SKM-1 treated with dmso at 0.1 percent for 144 hours (cell line): ENCODE measurements at regions not wholly inside any gene's neighbourhood (a gene's known extent, or its start where the extent isn't known, plus 50 kb on each side); places are given as distances from the start of the nearest gene placed in this dataset.
"Not testable (repeated sequence)": the region's sequence is repeated elsewhere in the genome, so short reads cannot be mapped to it uniquely, and the experiment has no call there.

Experiments used
- DNase-seq: peaks from one replicate; lab custom pipeline; 2025; ENCODE audit not compliant: unreplicated experiment; lab: John Stamatoyannopoulos, UW

DNA sequence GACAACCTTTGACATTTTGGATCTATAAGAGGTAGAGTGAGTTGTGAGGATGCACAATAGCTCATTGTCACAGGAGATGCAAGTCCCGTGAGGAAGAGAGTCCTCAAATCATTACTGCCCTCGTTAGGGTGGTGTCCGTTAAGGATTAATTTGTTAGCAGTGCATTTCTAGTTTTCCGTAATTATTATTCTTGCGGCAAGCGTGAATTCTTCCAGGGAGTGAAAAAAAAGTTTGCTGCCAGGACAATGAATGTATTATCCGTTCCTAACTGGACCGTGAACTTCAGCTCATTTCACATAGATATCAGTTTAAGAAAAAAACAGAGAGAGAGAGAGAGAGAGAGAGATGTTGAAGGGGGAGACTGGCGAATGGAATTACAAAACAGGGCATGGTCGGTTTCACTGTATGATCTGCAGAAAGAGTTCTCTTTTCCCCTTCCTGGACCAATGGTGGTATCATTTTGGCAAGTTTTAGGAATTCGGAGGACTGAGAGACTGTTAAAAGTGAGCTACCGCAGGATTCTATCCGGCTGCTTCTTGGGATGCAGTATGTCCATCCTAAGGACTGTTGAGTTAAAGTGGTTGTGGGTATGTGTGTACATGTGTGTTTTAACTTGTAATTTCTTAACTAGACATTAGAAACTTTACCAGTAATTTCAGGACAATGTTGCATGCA, 216.0 kb upstream of the NFIA start:
- DNase-seq = no peak

- no peak for DNase-seq
Observed at GRCh38 chr1:60865166-60865565, 217.2 kb upstream of the NFIA start.

GRCh38 chr1:60864722-60865121, 217.6 kb upstream of the NFIA start:
- no peak for DNase-seq

DNA sequence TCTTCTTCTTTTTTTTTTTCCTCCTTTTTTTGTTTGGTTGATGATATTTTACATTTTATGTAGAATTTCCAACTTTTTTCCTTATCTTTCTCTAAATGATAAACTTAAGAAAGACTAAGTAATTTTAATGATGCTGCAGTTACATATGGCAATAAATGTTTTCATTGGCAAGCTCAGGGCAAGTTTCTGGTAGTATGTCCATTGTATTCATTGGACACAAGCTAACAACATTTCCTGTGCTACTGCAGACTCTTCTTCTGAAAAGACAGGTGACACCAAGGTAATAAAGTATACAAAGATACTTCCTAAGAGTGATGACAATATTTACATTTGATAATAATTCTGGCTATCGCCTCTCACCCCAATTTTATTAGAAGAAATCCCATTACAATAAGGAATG, 219.2 kb upstream of the NFIA start:
- DNase-seq = no peak

DNA sequence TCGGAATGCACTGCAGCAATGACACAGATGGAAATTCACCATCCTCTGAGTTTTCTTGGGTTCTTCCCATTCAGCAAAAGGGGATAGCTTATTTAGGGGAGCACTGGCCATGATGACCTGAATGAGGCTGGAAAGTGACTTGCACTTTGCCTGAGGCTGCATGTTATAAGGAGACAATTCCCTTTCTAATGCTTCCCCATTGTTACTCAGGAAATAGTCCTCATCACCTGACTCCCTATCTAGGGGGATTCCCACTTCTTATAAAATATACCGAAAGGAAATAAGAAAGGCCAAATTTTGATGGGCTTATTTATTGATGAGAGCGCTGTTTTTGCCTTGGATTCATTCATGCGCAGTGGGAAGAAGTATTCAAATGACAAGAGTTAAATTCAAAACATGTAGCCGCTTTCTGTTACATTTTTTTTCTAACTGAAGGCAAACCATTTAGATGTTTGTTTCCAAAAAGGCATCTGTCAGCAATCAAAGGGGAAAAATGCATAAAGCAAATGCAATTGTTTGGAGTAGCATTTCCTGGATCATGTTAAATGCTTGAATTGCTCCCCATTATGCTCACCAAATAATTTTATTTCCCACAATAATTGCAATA, 220.3 kb upstream of the NFIA start:
- no peak for DNase-seq

DNA sequence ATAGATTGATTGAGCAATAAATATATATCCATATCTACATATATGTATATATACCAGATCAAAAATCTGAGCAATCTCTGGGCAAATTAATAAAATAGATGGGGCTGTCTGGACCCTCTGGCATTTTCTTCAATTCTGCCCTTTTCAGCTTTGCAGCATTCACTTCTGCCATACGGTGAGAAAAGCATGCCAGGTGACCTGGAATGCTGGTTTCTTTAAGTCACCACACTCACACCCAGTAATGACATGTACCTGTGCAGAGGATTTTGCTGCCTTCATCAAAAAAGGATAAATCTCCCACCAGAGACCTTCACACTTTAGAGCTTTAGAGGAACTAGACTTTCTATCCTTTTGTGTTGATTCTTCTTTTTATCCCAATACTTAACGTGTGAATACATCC, 223.2 kb upstream of the NFIA start:
- DNase-seq = no peak

DNA sequence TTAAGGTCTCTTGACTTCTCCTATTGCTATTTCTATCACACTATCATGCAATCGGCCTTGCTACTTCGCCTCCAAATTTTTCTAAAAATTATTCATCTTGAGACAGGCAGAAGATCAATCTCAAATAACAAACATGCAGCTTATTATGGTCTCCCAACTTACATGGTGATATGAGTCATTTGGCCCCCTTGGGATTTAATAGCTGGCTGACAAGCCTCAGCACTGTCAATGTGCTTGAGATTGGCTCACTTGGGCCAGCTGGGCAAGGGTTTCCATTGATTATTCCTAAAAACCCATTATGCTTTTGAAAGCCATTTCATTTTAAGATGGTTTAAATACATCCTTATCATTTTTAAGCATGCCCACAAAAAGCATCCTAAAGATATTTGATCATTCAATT, 224.5 kb upstream of the NFIA start:
- no peak for DNase-seq

- DNase-seq = no peak
Observed at GRCh38 chr1:60850084-60850483, 232.3 kb upstream of the NFIA start.

DNA sequence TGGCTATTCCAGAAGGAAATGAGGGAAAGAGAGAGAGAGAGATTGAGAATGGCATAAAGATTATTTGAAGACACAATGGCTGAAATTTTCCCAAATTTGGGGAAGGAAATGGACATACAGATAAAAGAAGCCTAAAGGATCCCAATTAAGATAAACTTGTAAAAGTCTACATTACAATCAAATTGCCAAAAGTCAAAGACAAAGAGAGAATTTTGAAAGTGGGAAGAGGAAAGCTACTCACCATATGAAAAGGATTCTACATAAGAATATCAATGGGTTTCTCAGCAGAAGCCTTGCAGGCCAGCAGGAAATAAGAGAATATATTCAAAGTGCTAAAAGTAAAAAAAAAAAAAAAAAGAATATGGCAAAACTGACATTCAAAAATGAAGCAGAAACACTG, 233.0 kb upstream of the NFIA start:
- no peak for DNase-seq

- DNase-seq = peak; percentile 62
Observed at GRCh38 chr1:60848583-60849188, 233.7 kb upstream of the NFIA start.

- no peak for DNase-seq
Observed at GRCh38 chr1:60847855-60848582, 234.3 kb upstream of the NFIA start.

GRCh38 chr1:60847391-60847790, 235.0 kb upstream of the NFIA start:
- no peak for DNase-seq

DNA sequence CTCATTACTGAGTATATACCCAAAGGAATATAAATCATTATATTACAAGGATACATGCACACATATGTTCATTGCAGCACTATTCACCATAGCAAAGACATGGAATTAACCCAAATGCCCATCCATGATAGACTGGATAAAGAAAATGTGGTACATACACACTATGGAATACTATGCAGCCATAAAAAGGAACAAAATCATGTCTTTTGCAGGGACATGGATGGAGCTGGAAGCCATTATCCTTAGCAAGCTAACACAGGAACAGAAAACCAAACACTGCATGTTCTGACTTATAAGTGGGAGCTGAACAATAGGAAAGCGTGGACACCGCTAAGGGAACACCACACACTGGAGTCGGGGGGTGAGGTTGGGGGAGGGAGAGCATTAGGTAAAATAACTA, 236.7 kb upstream of the NFIA start:
- DNase-seq = not testable (repeated sequence)

- no peak for DNase-seq
Observed at GRCh38 chr1:60842304-60842703, 240.1 kb upstream of the NFIA start.

DNA sequence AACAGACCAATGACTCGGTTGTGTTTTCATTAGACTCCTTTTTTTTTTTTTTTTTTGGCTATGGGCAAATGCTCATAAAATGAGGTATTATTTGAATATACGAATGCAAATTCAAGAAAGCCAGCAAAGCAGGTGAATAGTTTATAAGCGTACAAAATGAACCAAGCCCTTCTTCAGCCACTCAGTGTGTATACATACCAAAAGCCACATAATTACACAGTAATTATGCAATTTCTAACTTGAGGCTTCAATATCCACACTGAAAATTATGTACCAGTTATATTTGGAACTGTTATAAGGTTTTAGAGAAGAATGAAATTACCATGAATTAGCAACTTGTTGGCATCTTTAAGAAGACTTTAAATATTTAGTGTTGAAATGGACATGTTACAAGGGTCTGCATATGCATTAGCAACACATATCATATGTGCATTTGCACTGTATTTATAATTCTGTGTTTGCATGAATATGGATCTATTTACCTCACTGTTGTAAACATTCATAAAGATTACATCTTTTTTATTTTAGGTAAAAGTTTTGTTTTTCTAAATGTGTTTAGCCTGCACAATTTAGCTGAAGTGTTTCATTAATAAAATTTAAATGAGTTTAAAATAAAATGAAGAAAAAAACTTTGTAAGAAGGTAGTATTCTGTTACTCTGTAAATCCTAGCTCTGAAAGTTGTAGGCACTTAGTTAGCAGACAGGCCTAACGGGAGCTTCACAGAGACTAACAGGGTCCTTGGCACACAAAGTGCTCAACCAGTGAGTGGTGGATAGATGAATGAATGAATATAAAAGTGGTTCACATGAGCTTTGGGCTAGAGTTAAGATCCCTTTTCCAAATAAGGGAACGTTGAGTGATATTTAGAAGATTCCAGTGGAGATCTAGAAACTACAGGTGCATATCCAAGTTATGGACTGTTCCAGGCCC, 241.0 kb upstream of the NFIA start:
- DNase-seq = no peak

DNA sequence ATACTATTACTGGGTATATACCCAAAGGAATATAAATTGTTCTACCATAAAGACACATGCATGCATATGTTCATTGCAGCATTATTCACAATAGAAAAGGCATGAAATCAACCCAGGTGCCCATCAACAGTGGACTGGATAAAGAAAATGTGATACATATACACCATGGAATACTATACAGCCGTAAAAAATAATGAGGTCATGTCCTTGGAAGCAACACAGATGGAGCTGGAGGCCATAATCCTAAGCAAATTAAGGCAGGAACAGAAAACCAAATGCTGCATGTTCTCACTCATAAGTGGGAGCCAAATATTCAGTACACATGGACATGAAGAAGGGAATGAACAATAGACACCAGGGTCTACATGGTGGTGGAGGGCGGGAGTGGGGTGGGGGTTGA, 241.9 kb upstream of the NFIA start:
- DNase-seq = not testable (repeated sequence)

GRCh38 chr1:60835649-60836048, 246.7 kb upstream of the NFIA start:
- no peak for DNase-seq

DNA sequence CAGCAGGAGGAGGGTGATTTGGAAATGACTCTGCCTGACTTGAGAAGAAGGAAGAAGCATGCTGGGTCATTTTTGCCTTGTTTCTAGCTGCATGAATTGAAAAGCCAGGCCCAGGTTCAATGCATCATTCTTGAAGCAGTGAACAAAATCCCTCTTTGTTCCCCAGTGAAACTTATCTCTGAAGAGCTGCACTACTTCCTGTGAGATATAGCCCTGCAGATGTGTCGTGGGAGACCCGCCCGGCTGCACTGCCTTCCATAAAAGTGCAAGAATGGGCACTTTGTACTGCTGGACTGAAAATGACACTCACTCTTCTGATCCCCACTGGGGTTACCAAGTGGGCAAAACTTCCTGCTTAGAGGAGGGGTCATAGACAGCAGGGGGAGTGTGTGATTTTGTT, 249.2 kb upstream of the NFIA start:
- no peak for DNase-seq

GRCh38 chr1:60832367-60832766, 250.0 kb upstream of the NFIA start:
- no peak for DNase-seq

GRCh38 chr1:60831780-60832179, 250.6 kb upstream of the NFIA start:
- DNase-seq = no peak

GRCh38 chr1:60828944-60829343, 253.4 kb upstream of the NFIA start:
- no peak for DNase-seq
